OCI-LY1 (cell line): ENCODE measurements at regions not wholly inside any gene's neighbourhood (a gene's known extent, or its start where the extent isn't known, plus 50 kb on each side); places are given as distances from the start of the nearest gene placed in this dataset.

Source experiments
- H2AFZ ChIP-seq: fragments of 200-600 bp; sonication (generic), shearing (Covaris generic); 2 replicates; pipeline ENCODE4 v1.6.0; 2014; ENCODE audit warnings: antibody characterized with exemption, mild to moderate bottlenecking, low read length
- H3F3A ChIP-seq: fragments of 200-600 bp; sonication (generic), shearing (Covaris generic); 2 replicates; pipeline ENCODE4 v1.6.0; 2014; ENCODE audit warnings: mild to moderate bottlenecking, antibody characterized with exemption, low read length, moderate library complexity; ENCODE audit not compliant: insufficient read depth
- H3K27ac ChIP-seq: fragments of 200-600 bp; sonication (generic); 2 replicates; pipeline ENCODE4 v1.5.1; 2014; ENCODE audit warnings: low read length, mixed run types, mild to moderate bottlenecking, low read depth; ENCODE audit not compliant: poor library complexity, severe bottlenecking
- H3K27me3 ChIP-seq: fragments of 200-600 bp; sonication (generic); 2 replicates; pipeline ENCODE4 v1.6.0; 2014; ENCODE audit warnings: antibody characterized with exemption, mild to moderate bottlenecking, low read length, moderate library complexity; ENCODE audit not compliant: insufficient read depth
- H3K36me3 ChIP-seq: fragments of 200-600 bp; sonication (generic); 2 replicates; pipeline ENCODE4 v1.6.1; 2014; ENCODE audit warnings: mild to moderate bottlenecking, antibody characterized with exemption, low read length, moderate library complexity, mixed read lengths; ENCODE audit not compliant: insufficient read depth
- H3K4me1 ChIP-seq: fragments of 200-600 bp; sonication (generic); 2 replicates; pipeline ENCODE4 v1.5.1; 2014; ENCODE audit warnings: mild to moderate bottlenecking, low read length, moderate library complexity; ENCODE audit not compliant: insufficient read depth, severe bottlenecking
- H3K4me2 ChIP-seq: fragments of 200-600 bp; sonication (generic), shearing (Covaris generic); 2 replicates; pipeline ENCODE4 v1.6.1; 2014; ENCODE audit warnings: low read length
- H3K4me3 ChIP-seq: fragments of 200-600 bp; sonication (generic); 2 replicates; pipeline ENCODE4 v1.5.1; 2014; ENCODE audit warnings: low read length, low read depth, mild to moderate bottlenecking, mixed read lengths; ENCODE audit not compliant: poor library complexity, severe bottlenecking
- H3K79me2 ChIP-seq: fragments of 200-600 bp; shearing (Covaris generic); 2 replicates; pipeline ENCODE4 v1.6.1; 2016; ENCODE audit warnings: mixed run types, low read length, mixed read lengths; ENCODE audit not compliant: insufficient read depth
- H3K9ac ChIP-seq: fragments of 200-600 bp; sonication (generic), shearing (Covaris generic); 2 replicates; pipeline ENCODE4 v1.6.1; 2014; ENCODE audit warnings: mild to moderate bottlenecking, low read length, mixed read lengths
- H3K9me2 ChIP-seq: fragments of 200-600 bp; sonication (generic), shearing (Covaris generic); 2 replicates; pipeline ENCODE4 v1.6.1; 2014; ENCODE audit warnings: low read depth, mild to moderate bottlenecking, low read length, mixed read lengths
- H3K9me3 ChIP-seq: fragments of 200-600 bp; shearing (Covaris generic); 2 replicates; pipeline ENCODE4 v1.6.1; 2014; ENCODE audit warnings: low read length, mixed read lengths
- H4K20me1 ChIP-seq: fragments of 200-600 bp; sonication (generic), shearing (Covaris generic); 2 replicates; pipeline ENCODE4 v1.6.0; 2016; ENCODE audit warnings: mild to moderate bottlenecking, low read length; ENCODE audit not compliant: insufficient read depth
- EZH2 ChIP-seq: fragments of 200-600 bp; sonication (generic), shearing (Covaris generic); IDR thresholded peaks from 2 replicates; pipeline ENCODE4 v1.8.0; 2017; ENCODE audit warnings: borderline replicate concordance, mixed run types, mild to moderate bottlenecking, antibody characterized with exemption, low read length, moderate library complexity, mixed read lengths
- TF ChIP-seq, protein P1 (sequence below): fragments of 200-600 bp; sonication (generic), shearing (Covaris generic); IDR thresholded peaks from 2 replicates; pipeline ENCODE4 v1.5.1; 2017; ENCODE audit warnings: mild to moderate bottlenecking, antibody characterized with exemption, low read length, moderate library complexity, mixed read lengths

DNA sequence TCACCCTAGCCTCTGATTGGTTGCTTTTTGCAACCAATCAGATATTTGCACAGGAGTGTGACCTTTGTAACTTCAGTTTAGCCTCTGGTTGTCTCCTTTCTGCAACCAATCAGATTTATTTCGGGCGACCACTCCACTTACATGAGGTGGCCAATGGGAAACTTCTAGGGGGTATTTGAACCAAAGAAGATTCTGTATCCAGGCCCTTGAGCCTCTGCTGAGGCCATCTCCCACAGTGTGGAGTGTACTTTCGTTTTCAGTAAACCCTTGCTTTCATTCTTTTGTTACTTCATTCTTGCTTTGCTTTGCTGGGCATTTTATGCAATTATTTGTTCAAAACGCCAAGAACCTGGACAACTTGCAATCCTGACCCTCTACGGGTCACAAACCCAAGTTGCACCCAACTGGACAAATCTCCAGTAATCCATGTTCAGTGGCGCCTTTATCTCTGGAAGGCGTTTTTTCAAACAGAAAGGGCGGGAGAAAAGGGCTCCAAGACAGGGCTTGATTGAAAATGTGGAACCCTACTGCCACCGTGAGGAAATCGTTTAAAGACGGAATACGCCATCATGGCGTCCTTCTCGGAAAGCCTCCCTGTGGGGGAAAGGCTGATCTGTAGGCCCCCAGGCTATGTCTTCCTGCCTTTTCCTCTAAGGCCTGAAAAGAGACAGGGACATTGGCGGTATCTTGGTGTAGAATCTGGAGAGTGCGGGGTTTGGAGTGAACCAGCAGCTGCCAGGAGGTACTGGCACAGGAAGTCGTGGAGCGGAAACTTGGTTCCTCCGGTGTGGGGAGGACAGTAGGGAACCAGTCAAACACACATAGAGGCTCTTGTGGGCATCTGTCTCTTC is 184.6 kb downstream of the OR13H1 start:
- no peaks in the 10 kb centered on the region for H4K20me1 ChIP-seq
- no peaks in the 10 kb centered on the region for H3K27me3 ChIP-seq
- no peaks in the 10 kb centered on the region for H3K36me3 ChIP-seq
- no peak overlapping the region for H3K9ac ChIP-seq
- H2AFZ ChIP-seq, result no peak overlapping the region
- H3F3A ChIP-seq, result no peaks in the 10 kb centered on the region
- no peak overlapping the region for H3K4me3 ChIP-seq
- H3K9me2 ChIP-seq, result no peaks in the 10 kb centered on the region
- H3K4me2 ChIP-seq, result 0 out of 2 replicates have a peak overlapping the region, but pooled peaks have one; percentile 7
- no peaks in the 10 kb centered on the region for H3K79me2 ChIP-seq
- no peaks in the 10 kb centered on the region for H3K9me3 ChIP-seq
- H3K4me1 ChIP-seq, result no peaks in the 10 kb centered on the region
- TF ChIP-seq, protein P1, sequence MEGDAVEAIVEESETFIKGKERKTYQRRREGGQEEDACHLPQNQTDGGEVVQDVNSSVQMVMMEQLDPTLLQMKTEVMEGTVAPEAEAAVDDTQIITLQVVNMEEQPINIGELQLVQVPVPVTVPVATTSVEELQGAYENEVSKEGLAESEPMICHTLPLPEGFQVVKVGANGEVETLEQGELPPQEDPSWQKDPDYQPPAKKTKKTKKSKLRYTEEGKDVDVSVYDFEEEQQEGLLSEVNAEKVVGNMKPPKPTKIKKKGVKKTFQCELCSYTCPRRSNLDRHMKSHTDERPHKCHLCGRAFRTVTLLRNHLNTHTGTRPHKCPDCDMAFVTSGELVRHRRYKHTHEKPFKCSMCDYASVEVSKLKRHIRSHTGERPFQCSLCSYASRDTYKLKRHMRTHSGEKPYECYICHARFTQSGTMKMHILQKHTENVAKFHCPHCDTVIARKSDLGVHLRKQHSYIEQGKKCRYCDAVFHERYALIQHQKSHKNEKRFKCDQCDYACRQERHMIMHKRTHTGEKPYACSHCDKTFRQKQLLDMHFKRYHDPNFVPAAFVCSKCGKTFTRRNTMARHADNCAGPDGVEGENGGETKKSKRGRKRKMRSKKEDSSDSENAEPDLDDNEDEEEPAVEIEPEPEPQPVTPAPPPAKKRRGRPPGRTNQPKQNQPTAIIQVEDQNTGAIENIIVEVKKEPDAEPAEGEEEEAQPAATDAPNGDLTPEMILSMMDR, result no peak
- TF ChIP-seq EZH2, result no peak
- H3K27ac ChIP-seq, result no peak overlapping the region

DNA sequence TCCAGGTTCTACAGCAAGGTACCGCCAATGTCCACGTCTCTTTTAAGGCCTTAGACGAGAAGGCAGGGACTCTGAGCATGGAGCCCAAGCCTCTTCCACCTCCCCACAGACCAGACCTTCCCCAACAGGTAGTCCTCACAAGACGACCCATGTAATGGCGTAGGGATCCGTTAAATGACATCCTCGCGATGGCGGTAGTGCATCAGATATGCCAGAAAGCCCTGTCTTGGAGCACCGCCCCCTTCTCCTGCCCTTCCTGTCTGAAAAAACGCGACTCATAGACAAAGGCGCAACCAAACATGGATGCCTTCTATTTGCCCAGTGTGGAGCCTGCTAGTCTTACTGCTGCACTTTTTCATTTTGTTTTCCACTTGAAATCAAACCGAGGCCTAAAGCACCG is 185.4 kb downstream of the OR13H1 start:
- Histone ChIP-seq H3K79me2 (no peaks in the 10 kb centered on the region), H3K9me3 (no peaks in the 10 kb centered on the region), H3K36me3 (no peaks in the 10 kb centered on the region), H3K27me3 (no peaks in the 10 kb centered on the region), H3K27ac (no peak overlapping the region), H3K4me1 (peaks cover 8% of the 10 kb centered on the region), H3K4me3 (no peak overlapping the region), H4K20me1 (no peaks in the 10 kb centered on the region), H3K4me2 (no peak overlapping the region), H3F3A (no peaks in the 10 kb centered on the region), H3K9ac (no peak overlapping the region), H3K9me2 (no peaks in the 10 kb centered on the region), H2AFZ (no peak overlapping the region)
- no peak for TF ChIP-seq EZH2
- TF ChIP-seq, protein P1, result no peak

DNA sequence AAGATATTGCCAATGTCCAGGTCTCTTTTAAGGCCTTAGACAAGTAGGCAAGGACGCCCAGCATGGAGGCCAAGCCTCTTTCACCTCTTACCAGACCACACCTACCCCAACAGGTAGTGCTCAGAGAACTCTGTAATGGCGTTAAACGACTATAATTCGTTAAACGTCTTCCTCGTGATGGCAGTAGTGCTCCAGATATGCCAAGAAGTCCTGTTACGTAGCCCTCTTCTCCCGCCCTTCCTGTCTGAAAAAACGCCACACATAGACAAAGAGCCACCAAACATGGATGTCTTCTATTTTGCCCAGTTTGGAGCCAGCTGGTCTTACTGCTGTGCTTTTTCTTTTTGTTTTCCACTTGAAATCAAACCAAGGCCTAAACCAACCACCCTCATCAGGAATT is 190.7 kb downstream of the OR13H1 start:
- no peaks in the 10 kb centered on the region for H3F3A ChIP-seq
- H3K4me1 ChIP-seq, result peaks cover 24% of the 10 kb centered on the region
- no peaks in the 10 kb centered on the region for H3K27me3 ChIP-seq
- no peak overlapping the region for H3K4me3 ChIP-seq
- peak overlapping the region; percentile 68 for H3K27ac ChIP-seq
- H3K36me3 ChIP-seq, result no peaks in the 10 kb centered on the region
- H3K9me3 ChIP-seq, result no peaks in the 10 kb centered on the region
- H3K4me2 ChIP-seq, result peak overlapping the region; percentile 48; the same call in 1 of the 2 replicates
- no peak overlapping the region; the same call in 1 of the 2 replicates for H2AFZ ChIP-seq
- no peaks in the 10 kb centered on the region for H4K20me1 ChIP-seq
- H3K79me2 ChIP-seq, result no peaks in the 10 kb centered on the region
- TF ChIP-seq EZH2, result no peak
- TF ChIP-seq, protein P1, result peak; percentile 20; the same call in 1 of the 2 replicates
- H3K9ac ChIP-seq, result no peak overlapping the region; the same call in 1 of the 2 replicates
- no peaks in the 10 kb centered on the region for H3K9me2 ChIP-seq
